GM13976 (cell line): ENCODE measurements at regions not wholly inside any gene's neighbourhood (a gene's known extent, or its start where the extent isn't known, plus 50 kb on each side); places are given as distances from the start of the nearest gene placed in this dataset.

Source experiments
- DNase-seq: peaks from one replicate; pipeline ENCODE4 v3.0.0; 2012; ENCODE audit warnings: low spot score
- in situ Hi-C: fragments of 300-500 bp; cut with MboI; formaldehyde crosslinking; loops from one replicate; pipeline ENCODE4 v1.12.0; 2022; ENCODE audit warnings: low sequenced_read_pairs, mixed read lengths, inconsistent platforms; ENCODE audit not compliant: unreplicated experiment
- TF ChIP-seq, protein P1 (sequence below): IDR thresholded peaks from 2 replicates; pipeline ENCODE4 v1.5.1; 2012; ENCODE audit warnings: borderline replicate concordance, mild to moderate bottlenecking; ENCODE audit not compliant: insufficient read depth; ENCODE audit errors: extremely low read depth, missing control alignments, control extremely low read depth

DNA sequence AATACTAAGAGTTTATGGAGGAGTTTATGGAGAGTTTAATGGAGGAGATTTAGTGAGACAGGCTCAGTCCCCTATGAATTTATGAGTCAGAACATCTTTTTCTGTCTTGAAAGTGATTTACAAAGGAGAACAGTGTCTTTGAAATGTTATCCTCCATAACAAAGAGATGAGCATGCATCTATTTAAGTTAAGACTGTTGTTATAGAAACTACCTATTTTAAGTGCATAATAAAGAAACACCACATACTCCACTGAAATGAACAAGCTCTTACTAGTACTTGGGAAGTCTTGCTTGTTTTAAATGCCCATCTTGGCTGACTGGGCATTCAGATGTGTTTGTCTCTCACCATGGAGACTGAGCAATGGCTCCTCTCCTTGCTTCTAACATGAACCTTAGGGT lies 118.7 kb upstream of the ACP3 start:
- TF ChIP-seq, protein P1, sequence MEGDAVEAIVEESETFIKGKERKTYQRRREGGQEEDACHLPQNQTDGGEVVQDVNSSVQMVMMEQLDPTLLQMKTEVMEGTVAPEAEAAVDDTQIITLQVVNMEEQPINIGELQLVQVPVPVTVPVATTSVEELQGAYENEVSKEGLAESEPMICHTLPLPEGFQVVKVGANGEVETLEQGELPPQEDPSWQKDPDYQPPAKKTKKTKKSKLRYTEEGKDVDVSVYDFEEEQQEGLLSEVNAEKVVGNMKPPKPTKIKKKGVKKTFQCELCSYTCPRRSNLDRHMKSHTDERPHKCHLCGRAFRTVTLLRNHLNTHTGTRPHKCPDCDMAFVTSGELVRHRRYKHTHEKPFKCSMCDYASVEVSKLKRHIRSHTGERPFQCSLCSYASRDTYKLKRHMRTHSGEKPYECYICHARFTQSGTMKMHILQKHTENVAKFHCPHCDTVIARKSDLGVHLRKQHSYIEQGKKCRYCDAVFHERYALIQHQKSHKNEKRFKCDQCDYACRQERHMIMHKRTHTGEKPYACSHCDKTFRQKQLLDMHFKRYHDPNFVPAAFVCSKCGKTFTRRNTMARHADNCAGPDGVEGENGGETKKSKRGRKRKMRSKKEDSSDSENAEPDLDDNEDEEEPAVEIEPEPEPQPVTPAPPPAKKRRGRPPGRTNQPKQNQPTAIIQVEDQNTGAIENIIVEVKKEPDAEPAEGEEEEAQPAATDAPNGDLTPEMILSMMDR = no peak
- in situ Hi-C loops = no loop called here
- DNase-seq = no peak

DNA sequence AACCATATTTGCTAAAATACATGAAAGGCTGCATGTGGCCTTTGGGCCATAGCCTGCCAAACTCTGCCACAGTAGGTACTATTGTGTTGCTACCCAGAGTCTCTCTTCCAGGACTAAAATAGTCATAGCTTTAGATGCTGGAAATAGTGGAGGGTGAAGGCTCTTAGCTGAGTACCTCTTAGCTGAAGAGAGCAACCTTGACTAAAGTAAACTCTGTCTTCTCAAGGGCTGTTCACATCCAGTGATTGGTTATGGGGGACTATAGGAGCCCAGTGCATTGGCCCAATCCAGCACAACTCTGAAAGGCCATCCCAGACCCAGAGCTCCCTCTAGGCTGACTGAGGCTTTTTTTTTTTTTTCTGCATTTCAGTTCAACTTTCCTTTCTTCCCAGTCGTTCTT lies 117.8 kb upstream of the ACP3 start:
- DNase-seq = no peak
- TF ChIP-seq, protein P1 = no peak
- in situ Hi-C loops = no loop called here

DNA sequence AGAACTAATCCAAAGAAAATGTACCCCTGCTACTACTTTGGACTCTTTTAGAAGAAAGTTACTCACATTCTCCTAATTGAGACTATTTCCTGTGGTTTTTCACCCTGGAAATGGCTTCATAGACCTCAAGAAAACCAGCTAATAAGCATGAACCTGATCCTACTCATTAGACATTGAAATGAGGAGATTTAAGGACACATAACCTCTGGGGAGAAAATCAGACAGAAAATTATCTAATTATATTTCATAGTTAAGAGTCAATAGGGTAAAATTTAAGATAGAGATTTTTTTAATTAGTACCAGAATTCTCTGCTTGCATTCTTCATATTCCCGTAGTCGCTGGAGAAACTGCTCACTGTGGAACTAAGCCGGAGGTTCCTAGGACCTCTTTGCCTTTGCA lies 114.6 kb upstream of the ACP3 start:
- in situ Hi-C loops = no loop called here
- DNase-seq = no peak
- TF ChIP-seq, protein P1 = no peak

DNA sequence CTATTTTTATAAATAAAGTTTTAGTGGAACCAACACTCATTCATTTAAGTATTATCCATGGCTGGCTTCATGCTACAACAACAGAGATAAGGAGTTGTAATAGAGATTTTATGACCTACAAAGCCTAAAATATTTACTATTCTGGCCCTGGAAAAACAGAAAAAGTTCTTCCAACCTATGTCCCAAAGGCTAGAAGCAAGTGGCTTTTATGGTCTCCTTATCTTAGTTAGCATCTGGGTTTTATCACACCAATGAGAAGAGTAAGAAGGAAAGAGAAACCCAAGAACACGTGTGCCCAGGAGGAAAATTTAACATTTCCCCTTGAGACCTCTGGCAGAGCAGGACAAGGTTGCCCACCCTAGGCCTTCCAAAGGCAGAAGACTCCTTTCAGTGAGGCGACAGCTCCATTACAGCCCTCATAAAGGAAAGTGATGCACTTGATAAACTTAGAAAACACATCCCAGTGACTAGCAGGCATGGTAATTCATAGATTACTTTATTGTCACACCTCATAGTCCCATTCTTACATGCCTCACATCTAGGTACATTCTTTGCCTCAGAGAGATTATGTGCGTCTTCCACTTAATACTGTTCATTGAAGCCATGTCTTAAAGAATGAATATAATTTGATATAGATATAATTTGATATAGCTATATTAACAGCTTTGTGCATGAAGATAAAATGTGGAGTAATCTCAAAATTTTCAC lies 113.2 kb upstream of the ACP3 start:
- in situ Hi-C loops = no loop called here
- TF ChIP-seq, protein P1 = no peak
- DNase-seq = no peak

DNA sequence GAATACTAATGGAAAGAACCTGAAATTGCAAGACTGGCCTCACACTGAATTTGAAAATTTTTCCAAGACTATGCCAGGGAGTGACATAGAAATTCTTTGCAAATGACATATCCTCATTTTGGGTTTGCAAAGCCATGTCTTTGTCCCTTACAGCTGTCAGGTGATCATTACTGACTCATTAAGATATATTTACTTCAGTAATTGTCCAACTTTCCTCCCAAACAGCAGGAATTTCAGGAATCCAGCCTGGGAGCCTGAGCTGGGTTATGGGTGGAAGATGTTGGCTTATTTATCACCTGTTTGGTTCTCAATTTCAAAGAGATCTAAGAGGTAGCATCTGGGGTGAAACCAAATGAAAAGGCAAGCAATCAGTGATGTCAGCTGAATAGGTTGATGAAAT lies 111.6 kb upstream of the ACP3 start:
- TF ChIP-seq, protein P1 = no peak
- no peak for DNase-seq
- in situ Hi-C loops = no loop called here

DNA sequence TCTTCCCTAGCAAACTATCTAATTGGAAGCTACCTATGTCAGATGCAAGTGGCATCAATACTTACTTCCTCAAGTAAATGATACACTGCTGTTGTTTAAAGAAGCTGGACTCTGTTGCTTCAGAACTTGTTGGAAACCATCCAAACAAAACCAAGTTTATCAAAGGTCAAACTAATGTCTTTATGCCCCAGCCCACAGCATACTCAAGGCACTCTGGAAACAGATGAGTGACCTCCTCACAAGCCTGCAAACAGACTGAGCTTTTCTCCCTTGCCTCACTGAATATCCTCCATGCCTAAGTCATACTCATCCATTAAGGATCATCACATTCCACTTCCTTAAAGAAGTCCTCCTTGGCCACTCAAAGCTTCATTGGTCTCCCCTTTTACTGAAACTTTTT lies 107.4 kb upstream of the ACP3 start:
- no peak for DNase-seq
- in situ Hi-C loops = no loop called here
- TF ChIP-seq, protein P1 = no peak
